Neural cell (in vitro differentiated cells): ENCODE measurements at regions not wholly inside any gene's neighbourhood (a gene's known extent, or its start where the extent isn't known, plus 50 kb on each side); places are given as distances from the start of the nearest gene placed in this dataset.

ENCODE experiments used
- EP300 ChIP-seq: fragments of 450-650 bp; conservative IDR thresholded peaks from 2 replicates; pipeline ENCODE4 v1.6.1; 2014; ENCODE audit warnings: antibody characterized with exemption, mild to moderate bottlenecking, moderate library complexity; ENCODE audit not compliant: poor library complexity, severe bottlenecking
- EZH2 ChIP-seq: fragments of 200-600, 300-800 bp; shearing (Covaris generic), sonication (generic); IDR thresholded peaks from 2 replicates; pipeline ENCODE4 v1.6.1; 2014; ENCODE audit warnings: antibody characterized with exemption, low read length, borderline replicate concordance, mild to moderate bottlenecking; ENCODE audit not compliant: insufficient read depth, poor library complexity, severe bottlenecking
- TAF1 ChIP-seq: IDR thresholded peaks from 2 replicates; pipeline ENCODE4 v1.6.1; 2012; ENCODE audit warnings: low read depth

DNA sequence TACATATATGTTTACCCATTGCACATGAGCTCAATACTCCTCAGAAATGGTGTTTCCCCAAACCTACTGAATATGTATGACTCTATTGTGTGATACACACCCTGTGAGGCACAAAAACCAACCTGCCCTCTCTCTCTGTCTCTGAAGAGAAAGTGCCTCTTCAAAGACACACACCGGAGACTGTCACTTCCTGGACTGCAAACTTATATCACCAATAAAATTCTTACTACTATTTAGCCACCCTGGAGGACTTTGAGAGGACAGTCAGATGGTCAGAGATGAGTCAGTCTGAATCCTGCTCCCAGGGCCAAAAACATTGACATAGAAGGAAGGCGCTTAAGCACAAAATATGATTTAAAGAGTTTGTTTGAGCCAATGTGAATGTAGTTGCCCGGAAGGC lies 110.4 kb downstream of the PPIAL4G start:
- no peak for TF ChIP-seq TAF1
- TF ChIP-seq EZH2 = no peak
- no peak for TF ChIP-seq EP300
